ENCODE measurements at regions not wholly inside any gene's neighbourhood (a gene's known extent, or its start where the extent isn't known, plus 50 kb on each side); places are given as distances from the start of the nearest gene placed in this dataset.
A peak's percentile ranks its signal among the peaks of the same experiment; 100 is the strongest.

DNA sequence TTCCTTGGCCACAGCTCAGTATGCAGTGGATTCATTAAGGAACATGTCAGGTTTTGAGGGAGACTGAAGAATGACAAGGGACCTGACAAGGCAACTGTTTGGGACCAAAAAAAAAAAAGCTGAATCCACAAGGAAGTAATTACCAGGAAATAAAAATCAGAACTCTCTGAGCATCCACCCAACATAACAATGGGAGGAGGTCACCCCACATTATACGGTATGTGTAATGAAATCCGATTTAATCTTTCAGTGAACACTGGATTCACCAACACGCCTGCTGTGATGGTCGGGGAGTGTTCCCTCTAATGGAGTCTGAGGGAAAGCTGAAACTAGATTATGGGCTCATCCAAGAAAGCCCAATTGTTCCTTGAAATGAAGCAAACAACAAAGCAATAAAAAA, 329.3 kb downstream of the ETAA1 start:
- H3K4me1 Mint-ChIP-seq, result no peaks in the 10 kb centered on the region
- no peaks in the 10 kb centered on the region for H3K36me3 Mint-ChIP-seq
- CTCF ChIA-PET, result no interaction called here

DNA sequence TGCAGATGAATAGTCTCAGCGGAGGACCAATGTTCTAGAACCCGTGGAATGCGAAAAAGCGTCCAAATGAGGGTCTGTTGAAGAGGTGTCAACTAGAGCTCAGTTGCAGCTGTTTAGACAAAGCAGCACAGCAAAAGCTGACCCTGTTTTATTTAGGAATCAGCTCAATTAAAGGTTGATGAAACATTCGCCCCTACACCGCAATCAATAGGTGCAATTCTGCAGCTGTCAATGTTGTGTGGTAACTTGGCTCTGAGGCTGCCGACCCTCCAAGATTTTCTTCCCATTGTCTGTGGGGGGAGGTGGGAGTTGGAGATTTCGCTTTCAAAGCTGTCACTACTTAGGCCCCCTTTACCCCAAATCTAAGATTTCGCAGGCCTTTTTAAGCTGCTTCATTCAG, 330.0 kb downstream of the ETAA1 start:
- Mint-ChIP-seq H3K4me3 (no peak overlapping the region), H3K36me3 (no peaks in the 10 kb centered on the region), H3K9me3 (no peaks in the 10 kb centered on the region), H3K4me1 (no peaks in the 10 kb centered on the region), H3K27ac (no peak overlapping the region), H3K27me3 (no peaks in the 10 kb centered on the region)
- CTCF ChIA-PET, result no interaction called here
- DNase-seq, result no peak

More for the DNA sequence above, 329.3 kb downstream of the ETAA1 start:
- Mint-ChIP-seq H3K27me3 (no peaks in the 10 kb centered on the region), H3K27ac (no peak overlapping the region), H3K9me3 (no peaks in the 10 kb centered on the region), H3K4me3 (no peak overlapping the region)
- DNase-seq, result no peak

DNA sequence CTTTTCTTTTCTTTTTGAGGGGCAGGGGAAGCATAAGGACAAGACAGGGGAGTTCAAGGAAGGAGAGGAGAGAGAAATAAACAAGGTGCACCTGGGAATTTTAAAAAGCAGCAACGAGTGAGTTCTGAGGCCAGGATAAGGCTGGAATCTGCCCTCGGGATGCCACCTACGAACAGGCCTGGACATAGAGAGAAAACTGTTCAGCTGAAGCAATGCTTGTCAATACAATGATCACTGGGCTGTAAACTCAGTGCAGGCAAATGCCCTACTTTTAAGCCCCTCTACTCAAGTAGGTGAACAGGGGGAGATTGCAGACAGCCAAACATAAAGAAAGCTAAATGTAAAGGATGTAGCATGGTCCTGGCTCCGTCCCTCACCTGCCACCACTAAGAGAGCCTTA, 330.5 kb downstream of the ETAA1 start:
- CTCF ChIA-PET, result no interaction called here
- Mint-ChIP-seq H3K9me3 (no peaks in the 10 kb centered on the region), H3K4me1 (no peaks in the 10 kb centered on the region), H3K36me3 (no peaks in the 10 kb centered on the region), H3K27me3 (no peaks in the 10 kb centered on the region), H3K4me3 (no peak overlapping the region), H3K27ac (no peak overlapping the region)
- no peak for DNase-seq

DNA sequence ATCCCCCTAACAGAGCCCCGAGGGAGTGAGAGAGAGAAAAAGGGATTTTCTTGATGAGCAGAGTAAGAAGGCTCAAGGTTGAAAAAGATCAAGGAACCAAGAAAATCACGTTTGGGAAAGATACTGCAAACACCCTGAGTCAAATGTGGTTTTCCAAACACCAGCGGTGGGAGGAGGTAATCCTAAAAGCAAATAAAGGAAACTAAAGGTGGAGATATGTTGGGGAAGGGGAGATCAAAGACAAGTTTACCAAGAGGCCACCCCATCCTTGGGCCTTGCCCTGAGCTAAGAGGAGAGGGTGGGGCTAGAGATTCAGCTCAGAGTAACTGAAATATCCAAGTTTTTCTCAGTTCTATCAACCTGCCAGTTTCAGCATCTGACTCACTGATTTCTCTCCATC, 332.3 kb downstream of the ETAA1 start:
- CTCF ChIA-PET, result no interaction called here
- Mint-ChIP-seq H3K4me1 (no peaks in the 10 kb centered on the region), H3K27me3 (no peaks in the 10 kb centered on the region), H3K27ac (no peak overlapping the region), H3K4me3 (no peak overlapping the region), H3K9me3 (no peaks in the 10 kb centered on the region), H3K36me3 (no peaks in the 10 kb centered on the region)
- DNase-seq, result no peak

DNA sequence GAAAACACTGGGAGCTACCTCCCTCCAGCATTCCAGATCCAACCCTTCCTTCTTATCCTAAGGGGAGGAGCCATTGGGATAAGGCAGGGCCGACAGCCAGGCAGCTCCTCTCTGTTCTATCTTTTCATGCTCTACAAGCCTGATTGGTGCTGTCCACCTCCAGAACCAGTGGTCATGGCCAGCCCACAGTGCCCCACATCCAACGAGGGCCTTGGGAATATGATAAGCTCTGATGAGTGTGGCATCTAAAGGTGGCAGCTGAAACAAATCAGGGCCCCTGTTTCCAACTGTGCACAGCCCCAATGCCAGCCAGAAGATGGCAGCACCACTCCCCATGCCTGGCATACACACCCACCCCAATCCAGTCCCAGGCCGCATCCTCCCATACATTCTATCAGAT, 329.3 kb downstream of the C1D start:
- Mint-ChIP-seq H3K27me3 (no peaks in the 10 kb centered on the region), H3K9me3 (peaks cover 1% of the 10 kb centered on the region), H3K4me3 (no peak overlapping the region), H3K4me1 (no peaks in the 10 kb centered on the region), H3K27ac (no peak overlapping the region), H3K36me3 (no peaks in the 10 kb centered on the region)
- DNase-seq, result peak; percentile 23
- CTCF ChIA-PET, result no interaction called here

DNA sequence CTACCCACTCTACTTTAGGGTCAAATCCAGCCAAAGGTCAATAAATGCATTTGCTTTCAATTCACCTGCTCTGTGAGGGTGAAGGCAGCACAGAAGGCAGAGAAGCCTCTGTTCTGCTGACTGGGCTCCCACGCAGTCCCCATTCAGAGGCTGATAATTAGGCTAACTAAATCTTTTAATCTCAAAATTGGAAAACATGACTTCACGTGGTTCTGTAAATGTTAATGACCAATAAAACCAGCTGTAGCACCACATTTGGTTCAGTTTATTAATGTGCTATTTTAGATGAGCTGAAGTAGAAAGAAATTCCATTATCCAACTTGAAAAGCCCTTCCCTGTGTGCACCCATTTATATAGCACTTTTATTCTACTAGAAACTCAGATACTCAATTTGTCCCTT, 310.6 kb downstream of the C1D start:
- no peak overlapping the region for H3K4me3 Mint-ChIP-seq
- no peaks in the 10 kb centered on the region for H3K9me3 Mint-ChIP-seq
- H3K27me3 Mint-ChIP-seq, result no peaks in the 10 kb centered on the region
- no peaks in the 10 kb centered on the region for H3K4me1 Mint-ChIP-seq
- H3K36me3 Mint-ChIP-seq, result no peaks in the 10 kb centered on the region
- DNase-seq, result no peak
- CTCF ChIA-PET, result no interaction called here
- no peak overlapping the region for H3K27ac Mint-ChIP-seq

DNA sequence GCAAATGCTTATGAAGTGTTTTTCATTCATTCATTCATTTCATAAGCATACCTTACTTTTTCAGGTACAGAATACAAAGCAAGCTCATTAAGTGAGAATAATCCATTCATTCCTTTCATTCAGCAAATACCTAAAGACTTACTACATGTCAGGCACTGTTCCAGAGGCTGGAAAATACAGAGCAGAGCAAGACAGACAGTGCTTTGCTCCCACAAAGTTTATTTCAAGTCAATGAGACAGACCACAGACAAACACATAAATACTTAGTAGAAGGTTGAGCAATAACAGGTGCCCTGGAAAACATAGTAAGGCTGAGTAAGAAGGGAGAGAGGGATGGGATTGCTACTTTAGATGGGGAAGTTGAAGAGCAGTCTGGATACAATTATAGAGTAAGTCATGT, 309.8 kb downstream of the C1D start:
- H3K27me3 Mint-ChIP-seq, result no peaks in the 10 kb centered on the region
- no peaks in the 10 kb centered on the region for H3K9me3 Mint-ChIP-seq
- CTCF ChIA-PET, result no interaction called here
- no peaks in the 10 kb centered on the region for H3K4me1 Mint-ChIP-seq
- no peak for DNase-seq
- no peak overlapping the region for H3K4me3 Mint-ChIP-seq
- H3K27ac Mint-ChIP-seq, result no peak overlapping the region
- H3K36me3 Mint-ChIP-seq, result no peaks in the 10 kb centered on the region

DNA sequence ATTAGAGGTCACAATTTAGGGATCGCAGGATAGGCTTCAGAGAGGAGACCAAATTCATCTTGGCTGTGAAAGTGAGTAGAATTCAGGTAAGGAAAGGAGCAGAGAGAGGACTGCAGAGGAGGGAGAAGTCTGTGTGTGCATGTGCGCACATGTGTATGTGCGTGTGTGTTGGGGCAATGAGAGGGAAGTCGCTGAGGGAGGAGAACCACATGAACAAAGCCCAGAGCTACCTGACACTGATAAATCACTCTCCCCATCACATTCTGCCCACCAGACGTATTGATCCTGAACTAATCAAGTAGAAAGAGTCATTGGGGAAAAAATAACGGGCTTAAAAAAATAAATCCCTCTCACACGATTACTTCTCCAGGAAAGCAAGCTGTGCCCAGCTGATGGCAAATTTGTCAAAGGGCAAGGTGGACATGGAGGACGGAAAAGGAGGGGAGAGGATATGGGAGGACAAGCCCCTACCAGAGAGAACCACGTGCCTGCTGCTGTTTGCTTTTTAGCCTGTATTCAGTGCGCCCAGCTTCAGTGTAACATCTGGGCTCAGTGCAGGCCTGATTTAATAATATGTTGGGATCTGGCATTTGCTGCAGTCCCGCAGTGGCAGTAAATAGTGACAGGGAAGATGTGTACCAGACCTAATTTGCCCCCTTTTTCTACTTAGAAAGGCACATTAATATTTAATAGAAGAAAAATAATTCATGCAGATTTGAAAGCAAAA, 307.5 kb downstream of the C1D start:
- H3K27ac Mint-ChIP-seq, result no peak overlapping the region
- CTCF ChIA-PET, result no interaction called here
- H3K27me3 Mint-ChIP-seq, result no peaks in the 10 kb centered on the region
- H3K36me3 Mint-ChIP-seq, result no peaks in the 10 kb centered on the region
- no peak overlapping the region for H3K4me3 Mint-ChIP-seq
- DNase-seq, result no peak
- no peaks in the 10 kb centered on the region for H3K9me3 Mint-ChIP-seq
- no peaks in the 10 kb centered on the region for H3K4me1 Mint-ChIP-seq

DNA sequence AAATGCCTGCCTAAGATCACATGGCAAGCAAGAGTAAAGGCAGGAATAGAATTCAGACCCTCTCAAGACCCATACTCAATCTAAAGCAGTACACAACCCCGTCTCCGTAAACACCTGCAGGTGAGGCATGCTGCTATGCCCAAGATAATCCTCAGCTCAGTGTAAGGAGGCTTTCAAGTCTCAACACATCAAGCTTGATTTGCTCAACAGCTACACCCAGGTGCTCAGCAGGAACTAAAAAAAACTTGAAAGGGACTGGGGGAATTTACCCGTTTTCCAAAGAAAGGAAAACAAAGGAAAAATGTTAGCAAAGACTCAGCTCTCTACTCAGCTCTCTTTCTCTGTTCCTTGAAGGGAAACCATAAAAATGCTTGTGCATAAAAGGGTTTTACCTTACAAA, 301.8 kb downstream of the C1D start:
- Mint-ChIP-seq H3K9me3 (peaks cover 2% of the 10 kb centered on the region), H3K27me3 (no peaks in the 10 kb centered on the region), H3K4me1 (no peaks in the 10 kb centered on the region), H3K27ac (no peak overlapping the region), H3K4me3 (no peak overlapping the region), H3K36me3 (no peaks in the 10 kb centered on the region)
- no peak for DNase-seq
- CTCF ChIA-PET, result no interaction called here

DNA sequence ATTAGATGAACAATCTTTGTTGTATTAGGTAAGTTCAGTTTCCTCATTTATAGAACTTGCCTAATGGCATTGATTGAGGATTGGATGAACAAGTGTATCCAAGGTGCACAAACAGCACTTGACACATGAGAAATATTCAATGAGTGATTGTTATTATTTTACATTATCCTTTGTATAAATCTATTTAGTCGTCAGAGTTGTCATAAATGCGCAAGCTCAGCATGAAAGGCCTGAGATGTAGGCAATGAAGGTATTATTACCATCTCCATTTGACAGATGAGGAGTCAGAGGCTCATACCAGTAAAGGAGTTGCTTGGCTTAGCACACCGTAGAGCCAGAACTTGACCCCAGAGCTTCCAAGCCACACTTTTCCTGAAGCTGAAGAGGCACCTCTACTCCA, 291.4 kb downstream of the C1D start:
- no peaks in the 10 kb centered on the region for H3K9me3 Mint-ChIP-seq
- H3K4me1 Mint-ChIP-seq, result no peaks in the 10 kb centered on the region
- H3K27me3 Mint-ChIP-seq, result no peaks in the 10 kb centered on the region
- no peak overlapping the region for H3K4me3 Mint-ChIP-seq
- CTCF ChIA-PET, result no interaction called here
- no peak overlapping the region for H3K27ac Mint-ChIP-seq
- DNase-seq, result no peak
- no peaks in the 10 kb centered on the region for H3K36me3 Mint-ChIP-seq

DNA sequence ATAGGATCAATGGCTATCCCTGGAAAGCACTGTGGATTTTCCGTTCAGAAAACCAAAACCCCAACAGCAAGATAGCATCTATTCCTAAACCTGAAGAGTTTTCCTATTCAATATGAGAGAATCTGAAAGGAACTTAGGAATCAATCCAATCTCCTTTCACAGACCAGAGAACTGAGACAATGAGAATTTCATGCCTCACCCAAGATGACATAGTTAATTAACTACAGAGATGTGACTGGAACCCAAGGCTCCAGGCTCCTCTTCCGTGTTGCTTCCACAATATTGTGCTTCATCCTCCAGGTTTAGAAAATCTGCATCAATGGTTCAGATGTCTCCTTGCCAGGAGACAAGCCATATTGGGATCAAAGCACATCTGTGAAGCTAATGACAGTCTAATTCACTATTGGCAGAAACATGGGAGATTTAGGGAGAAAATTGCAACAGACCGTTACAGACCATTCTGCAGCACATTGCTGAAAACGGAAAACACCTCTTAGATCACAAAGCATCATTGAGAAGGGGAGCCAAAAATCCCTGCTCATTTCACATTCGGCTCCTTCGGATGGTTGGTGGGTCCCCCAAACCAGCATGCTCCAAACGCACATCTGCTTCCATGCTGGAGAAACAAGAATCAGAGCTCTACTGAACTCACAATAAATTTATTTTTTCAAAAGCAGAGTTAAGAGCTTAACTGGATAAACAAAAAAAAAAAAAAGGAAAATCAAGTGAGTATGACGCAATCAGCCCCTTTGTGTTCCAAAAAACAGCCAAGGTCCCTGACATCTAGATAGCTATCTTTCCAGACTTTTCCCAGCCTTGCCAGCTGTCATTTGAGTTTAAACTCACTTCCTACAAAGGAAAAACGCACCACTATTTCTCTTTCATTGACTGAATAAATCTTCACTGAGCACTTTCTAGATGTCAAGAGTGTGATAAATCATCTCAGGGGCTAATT, 290.3 kb downstream of the C1D start:
- no peaks in the 10 kb centered on the region for H3K36me3 Mint-ChIP-seq
- H3K9me3 Mint-ChIP-seq, result no peaks in the 10 kb centered on the region
- no peak for DNase-seq
- no peaks in the 10 kb centered on the region for H3K27me3 Mint-ChIP-seq
- H3K4me3 Mint-ChIP-seq, result no peak overlapping the region
- H3K27ac Mint-ChIP-seq, result no peak overlapping the region
- CTCF ChIA-PET, result no interaction called here
- no peaks in the 10 kb centered on the region for H3K4me1 Mint-ChIP-seq

DNA sequence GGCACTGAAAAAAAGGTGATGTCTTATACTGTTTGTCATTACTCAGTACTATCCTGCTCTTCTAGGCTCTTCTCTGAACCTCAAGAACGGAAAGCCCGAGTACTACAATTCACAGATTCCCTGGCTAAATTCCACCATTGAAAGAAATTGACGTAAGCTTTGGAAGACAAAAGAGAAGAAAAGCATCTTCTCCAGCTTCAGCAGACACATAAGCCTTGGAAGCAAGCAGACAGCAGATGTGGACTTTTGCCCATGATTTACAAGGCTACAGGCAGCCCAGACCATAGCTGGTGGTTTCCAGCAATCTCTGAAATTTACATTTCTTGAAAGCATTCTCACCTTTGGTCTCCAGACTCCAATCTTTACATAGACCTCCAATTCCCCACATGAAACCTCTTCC, 289.0 kb downstream of the C1D start:
- no peak for DNase-seq
- no peak overlapping the region for H3K4me3 Mint-ChIP-seq
- CTCF ChIA-PET, result no interaction called here
- no peaks in the 10 kb centered on the region for H3K9me3 Mint-ChIP-seq
- H3K36me3 Mint-ChIP-seq, result no peaks in the 10 kb centered on the region
- no peaks in the 10 kb centered on the region for H3K27me3 Mint-ChIP-seq
- no peak overlapping the region for H3K27ac Mint-ChIP-seq
- no peaks in the 10 kb centered on the region for H3K4me1 Mint-ChIP-seq

DNA sequence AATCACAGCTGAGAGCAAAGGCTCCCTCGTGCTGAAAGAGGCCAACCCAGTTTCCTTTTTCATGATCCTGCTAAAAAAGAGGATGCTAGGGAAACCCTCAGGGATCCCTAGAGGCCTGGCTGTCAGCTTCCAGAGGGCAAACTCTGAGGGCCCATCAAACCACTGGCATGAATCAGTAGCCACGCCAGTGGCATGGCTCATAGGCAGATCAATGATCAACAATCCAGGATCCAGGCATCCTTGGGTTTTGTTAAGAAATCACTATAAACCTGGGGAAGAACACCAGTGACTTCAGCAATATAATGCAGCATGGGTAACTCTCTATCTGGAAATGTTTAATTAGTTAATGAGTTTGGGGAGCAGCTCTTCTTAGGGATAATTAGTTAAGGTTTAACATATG, 286.5 kb downstream of the C1D start:
- Mint-ChIP-seq H3K4me1 (no peaks in the 10 kb centered on the region), H3K36me3 (no peaks in the 10 kb centered on the region), H3K27me3 (no peaks in the 10 kb centered on the region), H3K9me3 (no peaks in the 10 kb centered on the region), H3K27ac (no peak overlapping the region), H3K4me3 (no peak overlapping the region)
- CTCF ChIA-PET, result interaction anchor here (0.7 kb wide), 1 partner anchor 31 kb away, joined by 4 read pairs; no protein-coding TSS in a partner anchor
- DNase-seq, result no peak

DNA sequence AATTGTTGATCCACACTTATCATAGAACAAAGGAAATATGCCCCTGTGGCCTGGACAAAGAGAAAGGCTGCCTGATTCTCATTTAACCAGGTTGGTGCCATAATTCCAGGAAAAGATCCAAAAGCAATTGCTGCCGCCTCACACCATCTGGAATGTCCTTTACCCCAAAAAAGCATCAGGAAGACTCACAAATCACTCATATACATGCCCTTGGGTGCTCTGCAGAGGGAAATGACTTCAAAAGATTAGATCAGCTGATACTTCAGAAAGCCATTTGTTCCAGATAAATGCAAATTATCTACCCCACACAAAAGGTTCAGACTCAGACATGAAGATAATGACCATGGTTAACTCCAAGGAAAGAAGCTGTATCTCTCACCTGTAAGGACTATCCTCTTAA, 285.8 kb downstream of the C1D start:
- CTCF ChIA-PET, result no interaction called here
- no peak overlapping the region for H3K4me3 Mint-ChIP-seq
- no peaks in the 10 kb centered on the region for H3K4me1 Mint-ChIP-seq
- no peaks in the 10 kb centered on the region for H3K36me3 Mint-ChIP-seq
- no peaks in the 10 kb centered on the region for H3K27me3 Mint-ChIP-seq
- no peak overlapping the region for H3K27ac Mint-ChIP-seq
- H3K9me3 Mint-ChIP-seq, result no peaks in the 10 kb centered on the region
- DNase-seq, result no peak

DNA sequence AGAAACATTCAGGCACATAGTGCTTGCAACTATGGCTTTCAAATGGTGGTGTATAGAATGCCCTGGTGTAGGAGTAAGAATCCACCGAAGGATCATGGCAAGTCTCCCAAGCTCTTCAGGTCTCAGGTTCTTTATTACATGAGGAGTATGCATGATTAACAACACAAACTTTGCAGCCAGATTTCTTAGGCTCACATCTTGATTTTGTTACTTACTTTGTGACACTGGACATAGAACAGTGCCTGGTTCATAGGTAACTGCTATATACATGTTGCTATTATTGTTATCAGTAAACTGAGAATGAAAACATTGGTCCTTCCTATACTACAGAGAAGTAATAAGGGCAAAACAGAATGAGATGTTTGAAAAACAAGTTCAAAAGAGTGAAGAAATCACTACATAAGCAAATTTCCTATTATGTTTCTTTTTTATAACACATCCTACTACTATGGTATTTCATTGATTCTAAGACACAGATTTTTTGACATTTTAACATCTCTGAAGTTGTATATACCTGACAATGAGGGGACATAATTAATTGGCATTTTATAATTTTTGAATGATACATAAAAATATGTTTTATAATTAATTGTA, 284.9 kb downstream of the C1D start:
- Mint-ChIP-seq H3K27ac (no peak overlapping the region), H3K27me3 (no peaks in the 10 kb centered on the region), H3K36me3 (no peaks in the 10 kb centered on the region), H3K4me1 (no peaks in the 10 kb centered on the region), H3K9me3 (no peaks in the 10 kb centered on the region), H3K4me3 (no peak overlapping the region)
- CTCF ChIA-PET, result no interaction called here
- no peak for DNase-seq
